HEK293T (cell line): ENCODE measurements at regions not wholly inside any gene's neighbourhood (a gene's known extent, or its start where the extent isn't known, plus 50 kb on each side); places are given as distances from the start of the nearest gene placed in this dataset.
"Not testable (repeated sequence)": the region's sequence is repeated elsewhere in the genome, so short reads cannot be mapped to it uniquely, and the experiment has no call there.

Experiments used
- CTCF ChIA-PET: fragments of 350-600 bp; formaldehyde crosslinking; extraction: SDS; loops from one replicate; lab custom pipeline; 2021; ENCODE audit warnings: antibody characterized with exemption, inconsistent platforms; lab: Yijun Ruan, JAX
- POLR2A ChIA-PET: fragments of 350-600 bp; formaldehyde crosslinking; extraction: SDS; loops from one replicate; lab custom pipeline; 2020; ENCODE audit warnings: antibody characterized with exemption, inconsistent platforms; lab: Yijun Ruan, JAX
- DNase-seq: peaks from one replicate; pipeline ENCODE4 v3.0.0; 2012; ENCODE audit warnings: mixed read lengths; ENCODE audit errors: extremely low spot score
- ARNT ChIP-seq: fragments of 450-650 bp; IDR thresholded peaks from 2 replicates; pipeline ENCODE4 v1.6.1; 2017; ENCODE audit warnings: mild to moderate bottlenecking
- BHLHE40 ChIP-seq: fragments of 450-650 bp; IDR thresholded peaks from 2 replicates; pipeline ENCODE4 v1.6.1; 2016; ENCODE audit warnings: mild to moderate bottlenecking, moderate library complexity, borderline replicate concordance
- CTBP1 ChIP-seq: fragments of 450-650 bp; IDR thresholded peaks from 2 replicates; pipeline ENCODE4 v1.6.1; 2016; ENCODE audit warnings: borderline replicate concordance
- ELF4 ChIP-seq: fragments of 450-650 bp; IDR thresholded peaks from 2 replicates; pipeline ENCODE4 v1.6.1; 2017; ENCODE audit warnings: antibody characterized with exemption
- FOXA1 ChIP-seq: fragments of 450-650 bp; IDR thresholded peaks from 2 replicates; pipeline ENCODE4 v1.6.1; 2016; ENCODE audit warnings: mild to moderate bottlenecking
- FOXK2 ChIP-seq: fragments of 450-650 bp; IDR thresholded peaks from 2 replicates; pipeline ENCODE4 v1.6.1; 2016; ENCODE audit warnings: mild to moderate bottlenecking
- FOXM1 ChIP-seq: fragments of 450-650 bp; IDR thresholded peaks from 2 replicates; pipeline ENCODE4 v1.6.1; 2017; ENCODE audit warnings: mild to moderate bottlenecking, borderline replicate concordance
- HDGF ChIP-seq: fragments of 450-650 bp; IDR thresholded peaks from 2 replicates; pipeline ENCODE4 v1.6.1; 2017; ENCODE audit warnings: antibody characterized with exemption, borderline replicate concordance
- L3MBTL2 ChIP-seq: fragments of 450-650 bp; conservative IDR thresholded peaks from 2 replicates; pipeline ENCODE4 v1.6.1; 2016; ENCODE audit warnings: mild to moderate bottlenecking
- LEF1 ChIP-seq: fragments of 450-650 bp; IDR thresholded peaks from 2 replicates; pipeline ENCODE4 v1.6.1; 2017; ENCODE audit warnings: mild to moderate bottlenecking, borderline replicate concordance
- NFRKB ChIP-seq: fragments of 450-650 bp; IDR thresholded peaks from 2 replicates; pipeline ENCODE4 v1.6.1; 2016; ENCODE audit warnings: mild to moderate bottlenecking, moderate library complexity
- SP1 ChIP-seq: fragments of 450-650 bp; IDR thresholded peaks from 2 replicates; pipeline ENCODE4 v1.6.1; 2017
- SUZ12 ChIP-seq: fragments of 450-650 bp; IDR thresholded peaks from 2 replicates; pipeline ENCODE4 v1.6.1; 2016; ENCODE audit warnings: mild to moderate bottlenecking
- TARDBP ChIP-seq: fragments of 450-650 bp; IDR thresholded peaks from 2 replicates; pipeline ENCODE4 v1.6.1; 2016
- ZNF384 ChIP-seq: fragments of 450-650 bp; IDR thresholded peaks from 2 replicates; pipeline ENCODE4 v1.6.1; 2016
- TF ChIP-seq, protein P1 (sequence below): fragments of 450-650 bp; IDR thresholded peaks from 2 replicates; pipeline ENCODE4 v1.6.1; 2016

DNA sequence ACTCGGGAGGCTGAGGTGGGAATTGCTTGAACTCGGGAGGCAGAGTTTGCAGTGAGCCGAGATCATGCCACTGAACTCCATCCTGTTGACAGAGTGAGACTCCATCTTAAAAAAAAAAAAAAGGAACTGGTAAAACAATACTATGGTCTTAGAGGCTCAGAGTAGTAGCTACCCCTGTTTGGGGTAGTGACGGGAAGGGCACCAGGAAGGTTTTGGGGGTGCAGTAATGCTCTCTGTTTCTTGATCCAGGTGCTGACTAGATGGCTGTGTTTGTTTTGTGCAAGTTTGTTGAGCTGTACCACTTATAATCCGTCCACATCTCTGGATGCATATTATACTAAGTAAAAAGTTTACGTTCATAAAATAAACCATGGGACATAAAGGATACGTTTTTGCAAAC is 765.8 kb upstream of the TPTE start:
- CTCF ChIA-PET = no interaction called here
- TF ChIP-seq FOXM1 (no peak), CTBP1 (no peak), NFRKB (no peak), ZNF384 (no peak), TARDBP (no peak), ELF4 (no peak)
- POLR2A ChIA-PET = no interaction called here
- no peak for DNase-seq

DNA sequence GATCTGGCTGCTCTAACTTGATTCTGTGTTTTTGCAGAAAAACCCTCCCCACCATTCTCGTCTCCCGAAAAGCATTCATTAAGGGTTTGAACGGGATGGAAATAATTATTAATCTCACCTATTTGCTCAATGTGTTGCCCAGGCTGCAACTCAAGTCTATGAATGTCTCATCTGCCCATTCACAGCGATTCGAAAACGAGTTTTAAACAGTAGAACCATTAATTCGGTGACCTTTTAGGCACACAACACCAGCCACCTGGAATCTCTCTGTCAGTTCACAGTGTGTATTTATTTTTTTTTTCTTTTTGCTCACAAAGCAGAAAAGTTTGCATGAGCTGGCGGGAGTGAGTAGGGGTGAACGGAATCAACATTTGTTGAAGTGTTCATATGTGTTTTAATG is 764.7 kb upstream of the TPTE start:
- TF ChIP-seq L3MBTL2 (no peak), NFRKB (no peak), FOXA1 (no peak), LEF1 (no peak), ARNT (no peak), ZNF384 (no peak), FOXK2 (no peak), SUZ12 (no peak), CTBP1 (no peak), SP1 (no peak), ELF4 (no peak), BHLHE40 (no peak), HDGF (no peak), FOXM1 (no peak), TARDBP (no peak)
- TF ChIP-seq, protein P1, sequence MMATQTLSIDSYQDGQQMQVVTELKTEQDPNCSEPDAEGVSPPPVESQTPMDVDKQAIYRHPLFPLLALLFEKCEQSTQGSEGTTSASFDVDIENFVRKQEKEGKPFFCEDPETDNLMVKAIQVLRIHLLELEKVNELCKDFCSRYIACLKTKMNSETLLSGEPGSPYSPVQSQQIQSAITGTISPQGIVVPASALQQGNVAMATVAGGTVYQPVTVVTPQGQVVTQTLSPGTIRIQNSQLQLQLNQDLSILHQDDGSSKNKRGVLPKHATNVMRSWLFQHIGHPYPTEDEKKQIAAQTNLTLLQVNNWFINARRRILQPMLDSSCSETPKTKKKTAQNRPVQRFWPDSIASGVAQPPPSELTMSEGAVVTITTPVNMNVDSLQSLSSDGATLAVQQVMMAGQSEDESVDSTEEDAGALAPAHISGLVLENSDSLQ = no peak
- CTCF ChIA-PET = no interaction called here
- no peak for DNase-seq
- POLR2A ChIA-PET = no interaction called here

DNA sequence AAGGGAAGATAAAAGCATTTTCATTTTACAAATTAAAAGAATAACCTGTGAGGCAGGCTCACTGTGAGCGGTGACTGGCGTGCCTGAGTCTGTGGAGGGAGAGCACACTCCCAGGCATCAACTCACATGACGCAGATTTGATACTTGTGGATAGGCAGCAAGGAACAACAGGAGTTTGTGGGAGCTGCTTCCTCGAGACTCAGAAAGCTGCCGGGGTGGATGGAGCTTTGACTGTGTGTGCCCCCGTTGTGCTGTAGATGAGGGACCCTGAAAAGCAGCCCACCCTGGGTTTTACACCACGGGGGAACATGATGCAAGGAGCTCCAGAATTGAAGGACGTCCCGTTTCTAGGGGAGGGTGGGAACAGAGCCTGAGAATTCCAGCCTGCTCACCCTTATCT is 764.3 kb upstream of the TPTE start:
- CTCF ChIA-PET, DNase-seq, POLR2A ChIA-PET: not testable (repeated sequence)

DNA sequence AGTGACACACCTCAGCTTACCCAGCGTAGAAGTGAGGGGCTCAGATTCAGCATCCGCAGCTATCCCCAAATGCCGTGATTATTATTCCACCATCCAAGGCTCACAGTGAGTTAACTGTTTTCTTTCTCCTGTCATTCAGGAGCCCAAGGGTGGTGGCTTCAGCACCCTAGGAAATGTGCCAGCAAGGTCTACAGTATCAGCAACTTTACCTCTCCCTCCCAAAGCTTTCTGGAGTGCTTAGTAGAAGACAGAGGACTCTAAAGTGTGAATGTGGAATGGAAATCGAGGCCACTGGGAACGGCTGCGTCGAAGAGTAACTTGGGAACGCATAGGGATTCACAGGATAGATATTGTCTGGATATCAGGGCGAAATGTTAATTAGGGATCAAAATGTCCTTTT is 763.8 kb upstream of the TPTE start:
- CTCF ChIA-PET, POLR2A ChIA-PET, DNase-seq: not testable (repeated sequence)

DNA sequence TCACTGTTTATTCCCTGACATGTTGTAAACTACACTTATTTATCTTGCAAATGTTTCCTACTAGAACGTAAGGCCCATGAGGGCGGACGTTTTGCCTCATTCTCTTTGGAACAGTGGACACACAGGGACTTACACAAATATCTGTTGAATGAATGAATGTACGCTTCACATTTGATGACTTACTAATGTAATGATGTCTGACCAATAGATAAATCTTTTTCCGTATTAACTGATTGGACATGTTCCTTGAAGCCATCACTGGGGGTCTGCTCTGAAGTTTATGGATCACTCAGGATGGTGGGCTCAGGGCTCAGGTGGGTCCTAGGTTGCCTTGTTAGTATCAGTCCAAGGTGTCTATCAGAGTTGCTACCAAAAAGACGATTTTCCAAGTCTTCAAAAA is 763.2 kb upstream of the TPTE start:
- ChIA-PET POLR2A (no interaction called here), CTCF (no interaction called here)
- TF ChIP-seq L3MBTL2 (no peak), SP1 (no peak), ZNF384 (no peak), BHLHE40 (no peak), NFRKB (no peak)
- no peak for DNase-seq

DNA sequence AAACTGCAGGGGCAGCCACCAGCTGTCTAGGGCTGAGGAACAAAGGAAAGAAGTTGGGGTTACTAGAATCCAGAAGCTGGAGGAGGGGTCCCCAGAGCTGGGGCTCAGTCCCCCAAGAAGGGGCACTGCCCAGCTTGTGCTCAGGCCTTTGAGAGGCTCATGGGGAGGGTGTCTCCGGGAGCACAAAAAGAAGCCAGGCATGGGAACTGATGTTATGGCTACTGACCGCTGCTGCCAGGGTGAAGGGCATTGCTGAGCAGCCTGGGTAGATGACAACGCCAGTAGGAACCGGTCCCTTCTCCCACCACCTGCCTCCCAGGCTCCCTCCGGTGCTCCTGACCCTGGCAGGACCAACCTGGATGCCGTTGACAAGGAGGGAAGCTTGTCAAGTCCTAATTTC is 762.5 kb upstream of the TPTE start:
- POLR2A ChIA-PET = no interaction called here
- DNase-seq = no peak

DNA sequence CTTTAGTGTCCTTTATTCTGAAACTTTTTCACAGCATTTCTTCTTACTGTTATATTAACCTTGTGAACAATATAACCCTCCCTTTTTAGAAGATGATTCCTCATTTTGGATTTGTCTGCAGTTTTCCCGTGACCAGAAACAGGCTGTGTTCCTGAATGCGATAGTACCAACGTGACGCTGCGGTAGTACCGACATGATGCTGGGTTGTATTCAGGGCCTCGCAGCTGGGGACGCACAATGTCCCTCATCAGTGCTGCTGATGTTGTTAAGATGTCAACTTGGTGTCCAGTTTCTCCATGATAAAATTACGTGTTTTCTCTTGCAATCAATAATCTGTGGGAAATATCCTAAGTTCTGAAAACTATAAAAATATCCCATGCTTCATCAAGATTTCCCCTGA is 761.4 kb upstream of the TPTE start:
- CTCF ChIA-PET = no interaction called here
- no peak for TF ChIP-seq CTBP1
- no peak for TF ChIP-seq LEF1
- no peak for TF ChIP-seq FOXM1
- no peak for TF ChIP-seq SP1
- no peak for TF ChIP-seq ELF4
- DNase-seq = no peak
- POLR2A ChIA-PET = no interaction called here

More for the DNA sequence above, 762.5 kb upstream of the TPTE start:
- no peak for TF ChIP-seq ELF4
- TF ChIP-seq ARNT = no peak
- TF ChIP-seq, protein P1 = no peak
- no peak for TF ChIP-seq NFRKB
- no peak for TF ChIP-seq HDGF
- TF ChIP-seq ZNF384 = no peak
- TF ChIP-seq BHLHE40 = no peak
- CTCF ChIA-PET = no interaction called here

DNA sequence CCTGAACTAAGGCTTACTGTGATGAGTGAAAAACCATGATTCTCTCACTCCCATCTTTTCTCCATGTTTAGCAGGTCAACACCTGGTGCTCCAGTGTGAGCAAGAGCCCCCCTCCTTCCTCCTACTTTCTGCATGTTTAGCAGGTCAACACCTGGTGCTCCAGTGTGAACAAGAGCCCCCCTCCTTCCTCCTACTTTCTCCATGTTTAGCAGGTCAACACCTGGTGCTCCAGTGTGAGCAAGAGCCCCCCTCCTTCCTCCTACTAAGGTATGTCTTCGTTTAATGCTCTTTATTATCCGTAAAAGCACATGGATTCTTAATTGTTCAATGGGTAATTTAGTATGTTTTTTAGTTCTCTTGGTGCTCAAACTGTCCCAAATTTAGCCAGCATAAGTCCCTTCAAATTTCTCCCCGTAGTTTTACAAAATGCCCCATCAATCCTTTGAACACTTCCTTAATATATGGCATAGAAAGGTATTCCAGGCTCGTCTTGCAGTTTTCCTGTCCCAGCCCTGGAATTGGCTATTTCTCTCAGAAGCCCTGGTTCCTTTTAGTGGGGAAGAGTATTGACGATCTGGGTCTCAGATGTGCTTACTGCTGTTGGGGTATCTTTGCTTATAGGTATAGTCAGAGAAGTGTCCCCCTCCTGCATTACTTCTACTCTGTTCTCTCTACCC is 760.8 kb upstream of the TPTE start:
- TF ChIP-seq ELF4 (no peak), BHLHE40 (no peak), FOXK2 (no peak), SUZ12 (no peak)
- no peak for DNase-seq
- CTCF ChIA-PET = no interaction called here
- POLR2A ChIA-PET = no interaction called here

DNA sequence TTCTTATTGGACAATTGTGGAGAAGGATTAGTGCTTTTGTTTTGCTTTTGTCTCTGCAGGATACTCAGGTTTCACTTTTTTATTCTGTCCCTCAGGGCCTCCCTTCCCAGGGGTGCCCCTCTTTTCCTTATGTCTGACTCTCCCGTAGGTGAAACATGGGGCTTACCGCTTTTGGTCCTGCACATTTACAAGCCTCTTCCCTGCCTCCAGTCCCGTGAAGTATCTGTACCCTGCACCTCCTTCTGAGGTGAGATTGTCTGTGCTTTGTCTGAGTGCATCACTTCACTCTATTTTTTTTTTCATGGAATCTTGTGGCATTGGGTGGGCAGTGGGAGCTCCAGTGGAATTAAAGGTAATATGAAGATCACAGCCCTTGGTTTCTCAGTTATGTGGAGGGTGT is 758.1 kb upstream of the TPTE start:
- DNase-seq = no peak
- ChIA-PET POLR2A (no interaction called here), CTCF (no interaction called here)
- TF ChIP-seq LEF1 = no peak
- TF ChIP-seq FOXA1 = no peak
- no peak for TF ChIP-seq ELF4
- no peak for TF ChIP-seq FOXK2
- TF ChIP-seq, protein P1 = no peak
- TF ChIP-seq FOXM1 = no peak
- TF ChIP-seq L3MBTL2 = no peak
- TF ChIP-seq ARNT = no peak
- TF ChIP-seq ZNF384 = no peak
- no peak for TF ChIP-seq BHLHE40
- TF ChIP-seq SP1 = no peak
- TF ChIP-seq HDGF = no peak
- no peak for TF ChIP-seq TARDBP
